Suprapubic skin (tissue), 4 donors: ENCODE measurements at regions not wholly inside any gene's neighbourhood (a gene's known extent, or its start where the extent isn't known, plus 50 kb on each side); places are given as distances from the start of the nearest gene placed in this dataset.

Source experiments
- DNase-seq, 2 donors: peaks; one replicate each; pipeline ENCODE4 v3.0.0-alpha.2; 2019; ENCODE audit warnings: low spot score in 2 of 2
- H3K27ac ChIP-seq: fragments of 200-600 bp; sonication (generic); one replicate; pipeline ENCODE4 v1.5.1; 2019
- H3K27me3 ChIP-seq: fragments of 200-600 bp; sonication (generic); one replicate; pipeline ENCODE4 v1.5.1; 2019
- H3K36me3 ChIP-seq: fragments of 200-600 bp; sonication (generic); one replicate; pipeline ENCODE4 v1.5.1; 2019
- H3K4me1 ChIP-seq: fragments of 200-600 bp; sonication (generic); one replicate; pipeline ENCODE4 v1.5.1; 2019
- H3K4me3 ChIP-seq: fragments of 200-600 bp; sonication (generic); one replicate; pipeline ENCODE4 v1.5.1; 2019; ENCODE audit warnings: mild to moderate bottlenecking
- H3K9me3 ChIP-seq: fragments of 200-600 bp; sonication (generic); one replicate; pipeline ENCODE4 v1.5.1; 2019
- CTCF ChIP-seq, 2 donors: fragments of 200-600 bp in 1 of 2; fragments of 450-650 bp in 1 of 2; sonication (generic) in 1 of 2; IDR thresholded peaks; one replicate each; pipeline ENCODE4 v1.5.1; 2016 to 2019; ENCODE audit warnings: antibody characterized with exemption in 2 of 2, mild to moderate bottlenecking in 1 of 2, moderate library complexity in 1 of 2
- EP300 ChIP-seq: sonication (generic); formaldehyde crosslinking; IDR thresholded peaks from one replicate; pipeline ENCODE4 v1.6.1; 2017; ENCODE audit warnings: antibody characterized with exemption
- POLR2A ChIP-seq, 2 donors: fragments of 450-650 bp; IDR thresholded peaks; one replicate each; pipeline ENCODE4 v1.6.1; 2017; ENCODE audit warnings: antibody characterized with exemption in 2 of 2, mild to moderate bottlenecking in 2 of 2, moderate library complexity in 2 of 2
- POLR2AphosphoS5 ChIP-seq, 3 donors: sonication (generic); formaldehyde crosslinking; IDR thresholded peaks; one replicate each; pipeline ENCODE4 v1.6.1; 2017; ENCODE audit warnings: antibody characterized with exemption in 3 of 3
- WGBS: methylation state at CpG from one replicate; pipeline ENCODE4 v1.1.5; 2018; 5-methylcytosine and 5-hydroxymethylcytosine counted together

DNA sequence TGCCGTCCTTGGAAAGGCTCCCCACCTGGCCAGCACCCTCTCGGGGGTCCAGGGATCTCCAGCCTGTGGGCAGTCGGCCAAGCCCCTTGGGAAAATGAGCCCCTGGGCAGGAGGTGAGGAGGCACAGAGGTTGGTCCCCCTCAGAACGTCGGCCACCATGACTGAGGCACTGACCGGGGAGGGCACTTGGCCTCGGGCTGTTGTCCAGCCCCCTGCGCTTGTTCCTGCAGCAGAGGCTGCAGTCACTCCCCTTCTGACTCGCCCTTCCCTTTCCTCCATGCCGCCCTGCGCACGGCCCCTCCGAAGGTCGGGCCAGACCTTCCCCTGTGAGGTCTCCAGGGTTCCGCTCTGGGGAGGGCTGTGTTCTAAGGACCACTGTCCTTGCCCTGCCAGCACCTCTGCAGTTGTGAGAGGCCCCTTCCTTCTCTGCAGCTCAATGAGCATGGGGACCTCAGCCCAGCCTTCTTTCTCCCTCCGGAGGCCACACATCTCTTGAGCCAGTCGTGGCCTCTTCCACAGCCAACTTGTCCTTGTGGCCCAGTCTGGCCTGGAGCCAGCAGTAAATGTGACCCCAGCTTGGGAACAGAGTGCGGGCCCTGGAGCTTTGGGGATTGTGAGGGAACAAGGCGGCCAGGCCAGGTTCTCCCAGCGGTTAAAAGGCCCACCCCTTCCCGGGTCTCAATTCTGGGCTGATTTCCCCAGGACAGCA is 195.5 kb downstream of the DLL1 start:
- Histone ChIP-seq H3K36me3 (no peaks in the 10 kb centered on the region), H3K9me3 (no peaks in the 10 kb centered on the region), H3K4me1 (no peaks in the 10 kb centered on the region), H3K27ac (no peak overlapping the region), H3K4me3 (no peak overlapping the region), H3K27me3 (peaks cover 14% of the 10 kb centered on the region)
- peak; percentile 59 to 73 for DNase-seq
- TF ChIP-seq POLR2A (IDR thresholded peaks at IDR 0.05) (no peak), POLR2AphosphoS5 (IDR thresholded peaks at IDR 0.05) (no peak), CTCF (IDR thresholded peaks at IDR 0.05) (no peak), EP300 (no peak)
- 95% methylated on average over 17 of the region's 21 CpGs for WGBS

DNA sequence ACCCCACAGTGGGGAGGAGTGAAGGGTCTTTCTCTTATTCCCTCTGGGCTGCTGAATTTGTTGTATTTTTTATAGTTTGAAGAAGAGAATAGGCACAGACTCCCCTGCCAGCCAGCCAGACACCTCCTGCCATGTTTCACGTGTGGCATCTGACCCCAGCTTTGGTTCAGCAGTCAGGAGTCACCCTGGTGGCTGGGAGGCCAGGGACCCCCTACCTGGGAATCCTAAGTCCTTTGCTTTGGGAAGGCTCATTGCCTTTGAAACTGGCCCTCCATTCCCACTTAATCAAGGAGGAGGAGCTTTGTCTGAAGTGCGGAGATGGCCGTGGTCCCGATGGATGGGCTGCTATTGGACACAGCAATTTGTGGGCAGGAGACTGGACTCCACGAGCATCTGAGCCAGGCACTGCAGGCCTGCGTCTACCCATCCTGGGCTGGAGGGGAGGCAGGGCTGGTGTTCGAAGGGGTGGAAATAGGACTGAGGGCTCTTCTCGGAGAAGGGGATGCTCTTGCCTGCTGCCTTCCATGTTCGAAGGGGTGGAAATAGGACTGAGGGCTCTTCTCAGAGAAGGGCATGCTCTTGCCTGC is 196.1 kb downstream of the DLL1 start:
- Histone ChIP-seq H3K9me3 (no peaks in the 10 kb centered on the region), H3K4me3 (no peak overlapping the region), H3K36me3 (no peaks in the 10 kb centered on the region), H3K4me1 (no peaks in the 10 kb centered on the region), H3K27me3 (peaks cover 14% of the 10 kb centered on the region), H3K27ac (no peak overlapping the region)
- peak; percentile 40 to 66 for DNase-seq
- no peak for TF ChIP-seq CTCF (IDR thresholded peaks at IDR 0.05)
- TF ChIP-seq POLR2AphosphoS5 (IDR thresholded peaks at IDR 0.05) = no peak
- 91% methylated on average over 9 of the region's 9 CpGs for WGBS

DNA sequence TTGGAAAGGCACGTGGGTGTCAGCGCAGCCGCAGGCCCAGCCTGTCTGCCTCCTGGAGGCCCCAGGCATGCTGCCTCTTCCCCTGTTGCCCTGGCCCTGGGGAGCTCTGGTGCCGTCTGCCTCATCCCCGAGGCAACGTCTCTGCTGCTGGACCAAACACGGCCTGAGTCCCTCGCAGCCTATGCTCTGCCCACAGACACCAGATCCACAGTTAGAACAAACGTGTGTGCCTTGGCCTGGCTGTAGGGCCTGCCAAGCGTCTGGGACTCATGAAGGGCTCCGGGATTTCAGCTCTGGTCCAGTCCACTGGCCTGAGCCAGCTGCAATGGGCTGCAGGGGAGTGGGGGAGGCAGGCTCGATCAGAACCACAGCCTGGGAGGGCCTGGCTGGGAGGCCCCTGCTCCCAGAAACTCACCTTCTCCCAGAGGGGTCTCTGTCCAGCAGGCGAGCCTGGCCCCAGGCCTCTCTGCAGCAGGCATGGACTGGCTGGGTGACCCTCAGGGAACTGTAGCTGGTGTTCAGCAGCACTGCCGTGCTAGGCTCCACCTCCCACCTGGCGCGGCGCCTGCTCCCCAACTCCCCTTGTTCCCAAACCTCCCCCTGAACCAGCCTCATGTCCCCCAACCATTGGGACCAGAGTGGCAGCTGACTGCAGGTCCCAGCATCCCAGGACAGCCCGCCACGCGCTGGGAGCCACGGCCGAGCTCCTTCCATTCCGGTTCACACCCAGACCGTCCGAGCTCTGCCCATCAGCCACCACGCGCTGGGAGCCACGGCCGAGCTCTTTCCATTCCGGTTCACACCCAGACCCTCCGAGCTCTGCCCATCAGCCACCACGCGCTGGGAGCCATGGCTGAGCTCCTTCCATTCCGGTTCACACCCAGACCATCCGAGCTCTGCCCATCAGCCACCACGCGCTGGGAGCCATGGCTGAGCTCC is 197.0 kb downstream of the DLL1 start:
- WGBS = 87% methylated on average over 25 of the region's 37 CpGs
- Histone ChIP-seq H3K27ac (no peak overlapping the region), H3K27me3 (peaks cover 14% of the 10 kb centered on the region), H3K4me1 (no peaks in the 10 kb centered on the region), H3K9me3 (no peaks in the 10 kb centered on the region), H3K4me3 (no peak overlapping the region), H3K36me3 (no peaks in the 10 kb centered on the region)
- DNase-seq = peak; percentile 59 to 76
- TF ChIP-seq EP300 = no peak
- TF ChIP-seq CTCF (IDR thresholded peaks at IDR 0.05) = no peak

- Histone ChIP-seq H3K9me3 (no peaks in the 10 kb centered on the region), H3K27ac (no peak overlapping the region), H3K36me3 (no peaks in the 10 kb centered on the region), H3K27me3 (peaks cover 14% of the 10 kb centered on the region), H3K4me3 (no peak overlapping the region), H3K4me1 (no peaks in the 10 kb centered on the region)
- WGBS = 82% methylated on average over 5 of the region's 17 CpGs
- DNase-seq = peak in 1 of 2 donors; percentile 38
- no peak for TF ChIP-seq EP300
- TF ChIP-seq POLR2AphosphoS5 (IDR thresholded peaks at IDR 0.05) = no peak
- no peak for TF ChIP-seq CTCF (IDR thresholded peaks at IDR 0.05)
- no peak for TF ChIP-seq POLR2A (IDR thresholded peaks at IDR 0.05)
Observed at GRCh38 chr6:170093276-170093657, 197.6 kb downstream of the DLL1 start.

DNA sequence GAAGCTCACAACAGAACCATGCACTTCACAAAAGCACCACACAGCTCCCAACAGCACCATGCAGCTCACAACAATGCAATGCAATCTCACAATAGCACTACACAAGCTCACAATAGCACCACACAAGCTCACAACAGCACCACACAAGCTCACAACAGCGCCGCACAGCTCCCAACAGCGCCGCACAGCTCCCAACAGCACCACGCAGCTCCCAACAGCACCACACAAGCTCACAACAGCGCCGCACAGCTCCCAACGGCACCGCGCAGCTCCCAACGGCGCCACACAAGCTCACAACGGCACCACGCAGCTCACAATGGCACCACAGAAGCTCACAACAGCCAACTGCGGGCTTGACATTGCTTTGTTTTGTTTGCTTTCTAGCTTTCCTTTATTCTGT is 198.1 kb downstream of the DLL1 start:
- whole genome bisulfite sequencing = 78% methylated on average over 15 of the region's 15 CpGs
- no peak for TF ChIP-seq POLR2A (IDR thresholded peaks at IDR 0.05)
- no peak for TF ChIP-seq CTCF (IDR thresholded peaks at IDR 0.05)
- no peak for TF ChIP-seq POLR2AphosphoS5 (IDR thresholded peaks at IDR 0.05)
- TF ChIP-seq EP300 = no peak
- Histone ChIP-seq H3K27ac (no peak overlapping the region), H3K4me1 (no peaks in the 10 kb centered on the region), H3K9me3 (no peaks in the 10 kb centered on the region), H3K27me3 (peaks cover 14% of the 10 kb centered on the region), H3K36me3 (no peaks in the 10 kb centered on the region), H3K4me3 (no peak overlapping the region)
- peak in 1 of 2 donors; percentile 38 for DNase-seq
